ENCODE measurements at regions not wholly inside any gene's neighbourhood (a gene's known extent, or its start where the extent isn't known, plus 50 kb on each side); places are given as distances from the start of the nearest gene placed in this dataset.

- H3K4me1 ChIP-seq (ENCODE audit: control insufficient read depth, insufficient read depth, low read length) = no peaks in the 10 kb centered on the region
- no peaks in the 10 kb centered on the region for H3K9me3 ChIP-seq (ENCODE audit: control insufficient read depth, insufficient read depth, low read length)
- ATAC-seq (no peak), DNase-seq (no peak)
- Mint-ChIP-seq H3K27me3 (ENCODE audit: low read depth in 2 of 2) (no peaks in the 10 kb centered on the region), H3K27ac (no peak overlapping the region), H3K36me3 (no peaks in the 10 kb centered on the region), H3K4me1 (no peaks in the 10 kb centered on the region), H3K9me3 (peaks cover 9 to 22% of the 10 kb centered on the region in 2 donors), H3K4me3 (no peak overlapping the region)
- no peak overlapping the region for H3K4me3 ChIP-seq (ENCODE audit: low read length)
- H3K27ac ChIP-seq (ENCODE audit: low read length) = no peak overlapping the region
- no peaks in the 10 kb centered on the region for H3K36me3 ChIP-seq (ENCODE audit: control insufficient read depth, insufficient read depth, low read length)
- no peaks in the 10 kb centered on the region for H3K27me3 ChIP-seq (ENCODE audit: control insufficient read depth, insufficient read depth, low read length)
- intact Hi-C loops (cut with micrococcal nuclease) = loop anchor here (10.0 kb wide), 1 partner anchor 58 kb away; no protein-coding TSS in a partner anchor
- no peak for TF ChIP-seq CTCF (IDR thresholded peaks at IDR 0.05)
Observed at GRCh38 chr9:11206925-11207324, 594.1 kb upstream of the PTPRD start.

GRCh38 chr9:11233696-11234095, 620.9 kb upstream of the PTPRD start:
- DNase-seq (no peak), ATAC-seq (no peak)
- Histone ChIP-seq H3K4me1 (ENCODE audit: control insufficient read depth, insufficient read depth, low read length) (no peaks in the 10 kb centered on the region), H3K9me3 (ENCODE audit: control insufficient read depth, insufficient read depth, low read length) (peaks cover 13% of the 10 kb centered on the region), H3K27ac (ENCODE audit: low read length) (no peak overlapping the region), H3K27me3 (ENCODE audit: control insufficient read depth, insufficient read depth, low read length) (no peaks in the 10 kb centered on the region), H3K4me3 (ENCODE audit: low read length) (no peak overlapping the region), H3K36me3 (ENCODE audit: control insufficient read depth, insufficient read depth, low read length) (no peaks in the 10 kb centered on the region)
- Mint-ChIP-seq H3K9me3 (peaks cover 25 to 27% of the 10 kb centered on the region in 2 donors), H3K4me3 (no peak overlapping the region), H3K27ac (no peak overlapping the region), H3K36me3 (peaks cover 12% of the 10 kb centered on the region), H3K27me3 (ENCODE audit: low read depth in 2 of 2) (no peaks in the 10 kb centered on the region), H3K4me1 (no peaks in the 10 kb centered on the region)
- no peak for TF ChIP-seq CTCF (IDR thresholded peaks at IDR 0.05)
- WGBS (ENCODE audit: insufficient coverage) = 96% methylated on average over 1 of the region's 1 CpG
- intact Hi-C loops (cut with micrococcal nuclease) = no loop called here

GRCh38 chr9:11235061-11235460, 622.3 kb upstream of the PTPRD start:
- intact Hi-C loops (cut with micrococcal nuclease) = no loop called here
- H3K27ac Mint-ChIP-seq = no peak overlapping the region
- whole genome bisulfite sequencing (ENCODE audit: insufficient coverage) = 86% methylated on average over 2 of the region's 2 CpGs

More at GRCh38 chr9:11235061-11235460, 622.3 kb upstream of the PTPRD start:
- Histone ChIP-seq H3K4me3 (ENCODE audit: low read length) (no peak overlapping the region), H3K27me3 (ENCODE audit: control insufficient read depth, insufficient read depth, low read length) (no peaks in the 10 kb centered on the region), H3K36me3 (ENCODE audit: control insufficient read depth, insufficient read depth, low read length) (no peaks in the 10 kb centered on the region), H3K4me1 (ENCODE audit: control insufficient read depth, insufficient read depth, low read length) (no peaks in the 10 kb centered on the region), H3K27ac (ENCODE audit: low read length) (no peak overlapping the region), H3K9me3 (ENCODE audit: control insufficient read depth, insufficient read depth, low read length) (peaks cover 14% of the 10 kb centered on the region)
- DNase-seq (no peak), ATAC-seq (no peak)
- Mint-ChIP-seq H3K36me3 (peaks cover 21% of the 10 kb centered on the region), H3K27me3 (ENCODE audit: low read depth in 2 of 2) (no peaks in the 10 kb centered on the region), H3K4me1 (no peaks in the 10 kb centered on the region), H3K4me3 (no peak overlapping the region), H3K9me3 (peaks cover 28% of the 10 kb centered on the region in 2 donors)
- no peak for TF ChIP-seq CTCF (IDR thresholded peaks at IDR 0.05)
